ENCODE measurements at regions not wholly inside any gene's neighbourhood (a gene's known extent, or its start where the extent isn't known, plus 50 kb on each side); places are given as distances from the start of the nearest gene placed in this dataset.

DNA sequence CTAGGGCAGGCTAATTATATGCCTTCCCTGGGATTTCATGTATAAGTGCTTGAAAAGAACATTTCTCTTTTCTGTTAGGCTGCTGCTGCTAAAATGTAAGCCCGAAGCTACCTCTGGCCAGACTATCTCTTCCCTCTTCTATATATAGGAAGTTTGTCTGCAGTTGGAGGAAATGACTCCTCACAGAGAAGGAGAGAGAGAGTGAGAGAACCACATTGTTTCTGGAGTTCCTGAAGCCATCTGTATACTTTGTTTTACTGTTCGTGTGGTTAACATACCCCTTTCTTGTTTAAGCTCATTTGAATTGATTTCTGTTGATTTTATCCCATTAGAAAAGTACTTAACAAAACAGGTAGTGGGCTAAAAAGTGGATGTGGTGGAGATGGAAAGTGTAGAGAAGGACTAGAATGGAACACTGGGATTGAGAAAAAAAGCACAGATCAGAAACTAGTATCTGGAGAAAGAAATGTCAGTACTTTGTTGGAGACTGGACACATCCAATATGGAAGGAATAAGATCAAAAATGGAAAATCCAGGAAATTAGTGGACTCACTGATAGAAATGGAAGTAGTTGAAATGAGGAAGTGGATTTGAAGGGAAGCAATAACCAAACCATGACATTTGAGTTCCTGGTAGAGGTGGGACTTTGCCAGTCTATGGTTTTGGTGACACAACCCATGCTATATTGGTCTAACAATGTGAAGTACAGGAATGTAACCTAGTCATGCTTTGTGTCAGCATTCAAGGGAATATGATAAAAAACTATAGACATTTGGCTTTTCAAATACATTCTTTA is 112.6 kb downstream of the TMA16 start:
- H3K4me3 ChIP-seq (ENCODE audit: control insufficient read depth, low read depth, low read length): no peak overlapping the region
- TF ChIP-seq CTCF (IDR thresholded peaks at IDR 0.05; ENCODE audit: control insufficient read depth, insufficient read depth, low read depth, low read length, missing control alignments): no peak
- DNase-seq (ENCODE audit: low read depth): no peak

DNA sequence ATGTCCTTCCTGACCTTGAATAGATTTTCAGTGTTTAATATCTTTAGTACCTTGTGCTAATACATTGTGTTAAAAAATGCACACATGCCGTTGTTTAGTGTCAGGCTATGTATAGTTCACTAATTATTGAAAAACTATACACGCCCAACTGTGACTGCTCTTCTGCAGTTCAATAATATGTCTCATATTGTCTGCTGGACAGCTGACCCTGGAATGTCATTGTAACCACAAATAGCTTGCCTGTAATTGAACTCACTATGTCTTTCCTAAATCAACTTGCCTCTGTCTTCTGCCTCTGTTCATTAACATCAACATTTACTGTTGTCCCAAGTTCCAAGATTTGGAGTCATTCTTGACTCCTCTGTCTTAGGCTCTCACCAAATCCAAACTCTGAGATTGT is 114.5 kb downstream of the TMA16 start:
- no peak for TF ChIP-seq CTCF (IDR thresholded peaks at IDR 0.05; ENCODE audit: control insufficient read depth, insufficient read depth, low read depth, low read length, missing control alignments)
- no peak for DNase-seq (ENCODE audit: low read depth)
- no peak overlapping the region for H3K4me3 ChIP-seq (ENCODE audit: control insufficient read depth, low read depth, low read length)

DNA sequence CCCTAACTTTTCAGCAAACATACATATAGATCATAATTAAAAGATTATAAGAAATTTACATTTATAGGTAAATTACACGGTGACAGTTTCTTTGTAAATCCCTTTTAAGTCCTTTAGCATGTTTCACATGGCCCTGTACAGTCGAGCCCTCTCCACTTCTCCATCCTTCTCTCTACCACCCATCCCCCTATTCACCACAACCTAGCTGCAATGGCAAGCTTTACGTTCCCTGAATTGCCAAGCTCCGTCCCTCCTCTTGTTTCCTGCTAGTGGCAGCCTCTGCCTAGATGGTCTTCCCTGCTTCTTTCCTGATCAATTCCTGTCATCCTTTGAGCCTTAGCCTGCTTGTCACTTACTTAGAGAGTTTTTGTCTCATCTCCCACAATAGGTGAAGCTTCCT is 116.2 kb downstream of the TMA16 start:
- no peak overlapping the region for H3K4me3 ChIP-seq (ENCODE audit: control insufficient read depth, low read depth, low read length)
- no peak for DNase-seq (ENCODE audit: low read depth)
- no peak for TF ChIP-seq CTCF (IDR thresholded peaks at IDR 0.05; ENCODE audit: control insufficient read depth, insufficient read depth, low read depth, low read length, missing control alignments)

- H3K4me3 ChIP-seq (ENCODE audit: control insufficient read depth, low read depth, low read length): no peak overlapping the region
- DNase-seq (ENCODE audit: low read depth): no peak
- no peak for TF ChIP-seq CTCF (IDR thresholded peaks at IDR 0.05; ENCODE audit: control insufficient read depth, insufficient read depth, low read depth, low read length, missing control alignments)
These were observed 116.7 kb downstream of the TMA16 start for GRCh38 chr4:163611182-163611581.

- TF ChIP-seq CTCF (IDR thresholded peaks at IDR 0.05; ENCODE audit: control insufficient read depth, insufficient read depth, low read depth, low read length, missing control alignments): no peak
- DNase-seq (ENCODE audit: low read depth): no peak
- H3K4me3 ChIP-seq (ENCODE audit: control insufficient read depth, low read depth, low read length): no peak overlapping the region
These were observed 117.4 kb downstream of the TMA16 start for GRCh38 chr4:163611784-163612445.

GRCh38 chr4:163612762-163613161 is 118.3 kb downstream of the TMA16 start:
- DNase-seq (ENCODE audit: low read depth): no peak
- H3K4me3 ChIP-seq (ENCODE audit: control insufficient read depth, low read depth, low read length): no peak overlapping the region
- TF ChIP-seq CTCF (IDR thresholded peaks at IDR 0.05; ENCODE audit: control insufficient read depth, insufficient read depth, low read depth, low read length, missing control alignments): no peak

Data from AG09309 (cell line).